ENCODE measurements at regions not wholly inside any gene's neighbourhood (a gene's known extent, or its start where the extent isn't known, plus 50 kb on each side); places are given as distances from the start of the nearest gene placed in this dataset.

- H3K4me3 ChIP-seq (replicated peaks; ENCODE audit: low read depth, low read length): no peak overlapping the region
- no peak for TF ChIP-seq CTCF (IDR thresholded peaks at IDR 0.05; ENCODE audit: low read depth, low read length, missing control alignments)
- no peak for DNase-seq (ENCODE audit: extremely low read depth, low read depth)
Observed at GRCh38 chr2:35391736-35392442, 963.7 kb upstream of the CRIM1 start.

GRCh38 chr2:35378791-35379190 lies 976.8 kb upstream of the CRIM1 start:
- no peak for DNase-seq (ENCODE audit: extremely low read depth, low read depth)
- no peak overlapping the region for H3K4me3 ChIP-seq (replicated peaks; ENCODE audit: low read depth, low read length)
- no peak for TF ChIP-seq CTCF (IDR thresholded peaks at IDR 0.05; ENCODE audit: low read depth, low read length, missing control alignments)

GRCh38 chr2:35374845-35375244 lies 980.7 kb upstream of the CRIM1 start:
- DNase-seq (ENCODE audit: extremely low read depth, low read depth): no peak
- no peak overlapping the region for H3K4me3 ChIP-seq (replicated peaks; ENCODE audit: low read depth, low read length)
- TF ChIP-seq CTCF (IDR thresholded peaks at IDR 0.05; ENCODE audit: low read depth, low read length, missing control alignments): no peak

- no peak for DNase-seq (ENCODE audit: extremely low read depth, low read depth)
- no peak overlapping the region for H3K4me3 ChIP-seq (replicated peaks; ENCODE audit: low read depth, low read length)
- no peak for TF ChIP-seq CTCF (IDR thresholded peaks at IDR 0.05; ENCODE audit: low read depth, low read length, missing control alignments)
Observed at GRCh38 chr2:35365859-35366258, 989.7 kb upstream of the CRIM1 start.

GRCh38 chr2:35356332-35356731 lies 999.2 kb upstream of the CRIM1 start:
- H3K4me3 ChIP-seq (replicated peaks; ENCODE audit: low read depth, low read length): no peak overlapping the region
- no peak for DNase-seq (ENCODE audit: extremely low read depth, low read depth)
- no peak for TF ChIP-seq CTCF (IDR thresholded peaks at IDR 0.05; ENCODE audit: low read depth, low read length, missing control alignments)

GRCh38 chr2:35355056-35355455 lies 1000.5 kb upstream of the CRIM1 start:
- DNase-seq (ENCODE audit: extremely low read depth, low read depth): no peak
- TF ChIP-seq CTCF (IDR thresholded peaks at IDR 0.05; ENCODE audit: low read depth, low read length, missing control alignments): no peak
- no peak overlapping the region for H3K4me3 ChIP-seq (replicated peaks; ENCODE audit: low read depth, low read length)

- no peak overlapping the region for H3K4me3 ChIP-seq (replicated peaks; ENCODE audit: low read depth, low read length)
- DNase-seq (ENCODE audit: extremely low read depth, low read depth): no peak
Observed at GRCh38 chr2:35347561-35347960, 1008.0 kb upstream of the CRIM1 start.

More at GRCh38 chr2:35347561-35347960, 1008.0 kb upstream of the CRIM1 start:
- no peak for TF ChIP-seq CTCF (IDR thresholded peaks at IDR 0.05; ENCODE audit: low read depth, low read length, missing control alignments)

All from HFF-Myc (cell line).